ENCODE measurements at regions not wholly inside any gene's neighbourhood (a gene's known extent, or its start where the extent isn't known, plus 50 kb on each side); places are given as distances from the start of the nearest gene placed in this dataset.

DNA sequence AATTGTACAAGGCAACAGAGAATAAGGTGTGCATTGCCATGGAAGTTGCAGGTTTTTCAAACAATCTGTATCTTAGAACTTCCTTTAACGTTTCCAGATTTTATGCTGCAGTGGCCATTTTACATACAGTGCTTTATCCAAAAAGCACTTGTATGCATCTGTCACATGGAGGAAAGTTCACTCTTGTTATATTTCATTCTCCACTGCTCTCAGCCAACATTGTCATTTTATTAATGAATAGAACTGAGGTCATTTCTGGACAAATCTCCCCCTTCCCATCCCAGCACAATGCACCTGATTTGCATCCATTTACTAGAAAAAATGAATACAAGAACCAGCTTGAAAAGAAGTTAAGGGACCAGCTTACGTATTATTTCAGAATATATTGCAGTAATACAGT lies 342.0 kb downstream of the USP25 start:
- no peak for DNase-seq (ENCODE audit: low read depth in 4 of 4, low spot score in 1 of 4)

DNA sequence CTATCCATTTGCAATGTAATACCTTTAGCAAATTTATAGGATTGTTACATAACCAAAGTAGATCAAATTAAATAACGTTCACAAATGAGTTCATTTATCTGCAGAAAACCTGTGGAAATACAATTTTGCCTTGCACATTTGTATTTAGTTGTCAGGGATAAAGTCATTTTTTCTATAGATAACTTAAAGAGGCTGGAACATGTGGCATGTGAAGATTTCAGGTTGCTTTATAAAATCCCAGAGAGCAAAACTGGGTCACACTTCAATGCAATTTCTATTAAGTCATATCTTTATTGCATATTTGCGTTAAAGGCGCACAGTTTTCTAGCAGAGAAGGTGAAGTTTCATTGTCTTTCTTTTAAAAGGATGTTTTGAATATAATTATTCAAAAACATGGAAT lies 342.4 kb downstream of the USP25 start:
- DNase-seq (ENCODE audit: low read depth in 4 of 4, low spot score in 1 of 4) = no peak

DNA sequence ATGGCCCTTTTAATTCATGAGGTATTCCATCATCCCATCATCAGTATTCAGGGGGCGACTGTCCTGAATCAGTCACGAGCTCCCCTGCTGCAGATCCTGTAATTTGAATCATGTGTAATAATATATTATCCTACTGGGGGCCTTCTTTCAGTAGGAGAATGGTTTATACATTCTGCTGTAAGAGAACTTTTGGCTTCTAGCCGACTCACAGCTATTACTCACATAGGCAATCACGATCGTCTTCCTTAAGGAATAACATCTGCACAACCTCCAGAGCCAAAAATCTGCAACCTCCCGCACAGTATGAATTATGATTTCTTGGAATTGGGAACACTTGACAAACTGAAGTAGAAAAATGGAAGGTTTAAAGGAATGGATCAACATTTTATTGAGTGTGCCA lies 343.0 kb downstream of the USP25 start:
- no peak for DNase-seq (ENCODE audit: low read depth in 4 of 4, low spot score in 1 of 4)

DNA sequence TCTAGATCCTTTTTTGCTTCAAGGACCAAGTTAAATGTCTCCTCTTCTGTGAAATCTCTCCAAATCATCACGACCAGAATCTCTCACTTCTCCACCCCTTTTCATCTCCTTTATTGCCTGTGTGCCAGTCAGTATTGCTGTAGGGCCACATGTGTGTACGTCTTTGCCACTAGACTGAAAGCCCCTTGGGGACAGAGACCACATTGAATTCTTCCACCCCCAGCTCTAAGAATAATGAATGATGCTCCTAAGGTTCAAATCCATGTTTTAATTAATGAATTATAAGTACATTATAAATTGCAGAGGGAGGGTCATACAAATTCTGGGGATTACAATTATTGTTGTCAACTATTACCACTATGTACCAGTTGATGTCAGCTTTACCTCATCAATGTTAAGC lies 343.8 kb downstream of the USP25 start:
- no peak for DNase-seq (ENCODE audit: low read depth in 4 of 4, low spot score in 1 of 4)

DNA sequence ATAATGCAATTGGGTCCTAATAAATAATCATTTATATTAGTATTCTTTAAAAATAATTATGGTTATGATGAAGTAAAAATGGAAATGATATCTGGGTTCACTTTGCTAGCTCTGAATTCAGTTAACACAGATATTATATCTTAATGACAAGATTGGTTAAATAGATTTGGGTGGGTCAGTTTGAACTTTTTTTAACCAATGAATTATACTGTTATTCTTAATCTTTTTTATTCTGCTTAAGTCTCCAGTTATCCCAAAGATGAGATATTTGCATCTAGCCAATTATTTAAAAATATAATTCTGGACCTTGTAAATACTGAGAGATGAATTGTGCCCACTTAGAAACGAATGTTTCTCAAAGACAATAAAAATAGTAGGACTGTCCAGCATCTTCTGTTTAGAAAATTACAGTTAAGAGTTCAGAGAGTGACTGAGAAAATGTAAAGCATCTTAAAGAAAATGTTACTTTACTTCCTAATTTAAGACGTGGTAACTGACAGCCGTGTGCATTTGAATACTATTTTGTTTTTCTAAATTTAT lies 345.2 kb downstream of the USP25 start:
- no peak for DNase-seq (ENCODE audit: low read depth in 4 of 4, low spot score in 1 of 4)

DNA sequence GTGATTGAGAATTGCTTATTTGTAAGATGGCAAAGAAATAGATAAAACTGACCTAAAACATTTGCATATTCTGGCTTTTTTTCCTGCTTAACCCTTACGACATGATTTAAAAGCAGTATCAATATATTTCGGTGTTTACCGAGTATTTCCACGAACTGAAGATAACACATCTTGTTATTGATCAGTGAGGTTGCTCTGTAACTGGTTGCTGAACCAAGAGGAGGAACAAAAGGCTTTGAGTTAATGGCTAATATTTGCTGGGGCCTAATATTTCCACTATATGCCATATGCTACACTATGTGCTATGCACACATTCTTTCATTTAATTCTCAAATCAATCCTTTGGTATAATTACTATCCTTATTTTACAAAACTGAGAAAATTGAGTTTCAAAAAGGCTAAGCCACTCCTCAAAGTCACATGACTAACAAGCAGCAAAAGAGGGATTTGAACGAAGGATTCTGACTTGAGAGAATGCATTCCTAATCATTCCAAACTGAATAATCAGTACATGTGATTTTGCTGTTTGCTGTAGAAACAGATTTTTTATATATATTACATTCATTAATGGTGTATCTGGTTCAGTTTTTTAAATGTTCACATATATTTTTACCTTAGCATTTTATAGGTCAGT lies 346.0 kb downstream of the USP25 start:
- no peak for DNase-seq (ENCODE audit: low read depth in 4 of 4, low spot score in 1 of 4)

DNA sequence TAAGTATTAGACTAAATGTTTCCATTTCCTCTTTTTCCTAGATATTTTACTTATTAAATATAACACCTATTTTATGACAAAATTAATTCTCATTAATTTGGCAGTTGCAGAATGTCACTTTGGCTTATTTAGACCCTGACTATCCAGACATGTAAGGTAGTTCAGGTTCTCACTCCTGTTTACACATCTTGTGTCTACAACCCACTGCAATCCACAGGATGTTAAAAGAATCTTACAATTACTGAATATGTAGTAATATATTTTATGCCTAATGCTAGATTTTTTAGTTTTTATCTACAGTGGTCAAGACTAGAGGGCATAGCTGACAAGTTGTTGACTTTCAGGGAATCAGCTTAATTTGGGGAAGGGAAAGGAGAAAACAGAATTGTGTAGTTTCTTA lies 346.7 kb downstream of the USP25 start:
- no peak for DNase-seq (ENCODE audit: low read depth in 4 of 4, low spot score in 1 of 4)

DNA sequence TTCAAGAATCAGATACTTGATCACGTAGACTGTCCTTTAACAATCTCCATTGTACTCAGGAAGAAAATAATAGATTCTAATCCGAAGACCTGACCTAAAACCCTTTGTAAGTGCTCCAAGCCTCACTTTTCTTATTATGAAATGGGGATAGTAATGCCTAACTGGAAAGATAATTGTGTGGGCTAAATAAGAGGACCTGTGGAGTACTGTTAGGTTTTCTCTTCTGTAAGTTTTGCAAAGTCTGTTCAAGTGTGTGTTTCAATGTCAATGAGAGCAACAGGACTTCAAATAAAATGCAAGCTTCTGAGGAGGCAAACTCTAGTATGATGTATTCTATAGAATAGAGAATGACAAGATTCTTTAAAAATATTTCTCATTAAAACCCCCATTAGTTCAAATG lies 348.6 kb downstream of the USP25 start:
- no peak for DNase-seq (ENCODE audit: low read depth in 4 of 4, low spot score in 1 of 4)

DNA sequence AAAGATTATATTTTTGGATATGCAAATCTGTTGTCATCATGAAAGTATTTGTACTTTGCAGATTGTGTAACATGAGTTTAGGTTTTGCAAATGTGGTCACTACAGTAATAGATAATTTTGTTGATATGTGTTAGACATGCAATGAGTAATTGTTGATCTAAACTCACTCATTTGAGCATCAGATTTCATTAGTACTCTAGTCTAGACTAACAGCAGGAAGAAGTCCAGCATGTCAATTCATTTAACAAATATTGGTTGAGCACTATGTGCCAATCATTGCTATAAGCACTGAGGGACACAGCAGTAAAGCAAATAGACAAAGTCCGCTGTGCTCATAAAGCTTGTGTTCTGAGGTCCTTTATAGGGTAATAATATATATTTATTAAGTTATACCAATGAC lies 350.0 kb downstream of the USP25 start:
- DNase-seq (ENCODE audit: low read depth in 4 of 4, low spot score in 1 of 4) = no peak

DNA sequence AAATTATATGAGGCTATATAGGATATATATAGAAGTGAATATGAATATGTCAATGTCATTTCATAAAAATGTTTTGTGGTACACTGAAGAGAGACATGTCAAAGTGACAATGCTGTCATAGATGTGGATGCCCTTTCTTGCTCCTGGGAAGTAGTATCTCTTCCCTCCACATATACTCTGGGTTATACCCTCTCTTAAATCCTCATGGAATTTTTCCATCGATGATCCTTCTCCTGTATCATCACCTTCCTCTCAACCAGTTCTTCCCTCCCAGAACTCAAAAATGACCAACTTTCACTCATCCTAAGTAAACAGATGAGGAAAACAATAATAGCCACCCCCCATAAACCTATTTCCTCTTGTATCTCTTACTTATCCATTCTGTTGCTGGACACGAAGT lies 351.5 kb downstream of the USP25 start:
- no peak for DNase-seq (ENCODE audit: low read depth in 4 of 4, low spot score in 1 of 4)

DNA sequence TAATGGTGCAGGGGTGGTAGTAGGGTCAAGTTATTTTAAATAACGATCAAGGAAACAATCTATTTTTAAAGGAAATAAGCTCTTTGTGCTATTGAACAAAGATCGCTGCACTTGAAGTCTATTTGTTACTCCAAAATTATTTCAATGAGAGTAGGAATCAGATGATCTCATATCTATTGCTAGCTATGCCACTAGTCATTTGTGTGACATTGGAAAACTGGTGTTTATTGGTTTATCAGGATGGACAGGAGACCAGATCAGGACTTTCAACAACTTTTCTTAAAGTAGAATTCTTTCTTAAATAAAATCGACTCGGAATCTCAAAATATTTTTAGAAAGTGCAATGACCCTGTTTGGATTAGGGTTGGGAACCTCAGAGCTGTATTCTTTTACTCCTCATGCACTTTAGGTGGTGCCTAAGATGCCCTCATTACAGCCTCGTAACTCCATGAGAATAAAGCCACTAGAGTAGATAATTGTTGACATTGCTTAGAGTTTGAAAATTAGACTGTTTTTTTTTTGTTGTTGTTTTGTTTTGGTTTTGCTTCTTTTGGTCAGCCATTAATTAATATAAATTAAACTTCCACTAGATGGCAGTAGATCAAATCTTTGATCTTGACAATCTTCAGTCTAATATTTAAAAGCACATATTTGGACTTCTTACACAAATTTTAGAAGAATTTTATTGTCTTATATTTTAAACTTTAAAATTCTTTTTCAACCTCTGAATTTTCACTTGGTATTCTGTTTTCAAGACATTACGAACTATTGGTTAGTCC lies 352.4 kb downstream of the USP25 start:
- DNase-seq (ENCODE audit: low read depth in 4 of 4, low spot score in 1 of 4) = no peak

DNA sequence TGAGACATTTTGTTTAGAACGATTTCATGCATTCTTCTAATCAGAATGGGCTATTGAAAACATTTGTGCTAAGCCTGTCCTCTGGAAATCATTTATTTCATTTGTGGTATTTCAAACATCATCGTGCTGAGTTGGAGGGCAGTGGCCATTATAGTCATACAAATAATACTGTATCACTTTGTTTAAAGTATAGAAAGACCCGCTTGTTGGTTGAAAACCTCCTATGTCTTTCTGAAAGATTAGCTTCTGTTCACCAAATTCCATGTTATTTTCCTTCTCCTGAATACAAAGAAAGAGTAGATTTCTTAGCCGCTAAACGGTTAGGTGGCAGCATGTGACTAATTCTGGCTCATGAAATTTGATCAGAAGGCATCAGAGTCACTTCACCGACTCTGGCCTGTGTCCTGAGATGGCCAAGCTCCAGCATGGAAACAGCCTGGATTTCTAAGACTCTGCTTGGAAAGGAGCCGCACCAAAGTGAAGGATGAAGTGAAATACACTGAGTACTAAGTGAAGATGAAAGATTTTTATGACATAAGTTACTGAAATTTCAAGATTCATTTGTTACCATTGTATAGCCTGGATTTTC lies 355.1 kb downstream of the USP25 start:
- no peak for DNase-seq (ENCODE audit: low read depth in 4 of 4, low spot score in 1 of 4)

DNA sequence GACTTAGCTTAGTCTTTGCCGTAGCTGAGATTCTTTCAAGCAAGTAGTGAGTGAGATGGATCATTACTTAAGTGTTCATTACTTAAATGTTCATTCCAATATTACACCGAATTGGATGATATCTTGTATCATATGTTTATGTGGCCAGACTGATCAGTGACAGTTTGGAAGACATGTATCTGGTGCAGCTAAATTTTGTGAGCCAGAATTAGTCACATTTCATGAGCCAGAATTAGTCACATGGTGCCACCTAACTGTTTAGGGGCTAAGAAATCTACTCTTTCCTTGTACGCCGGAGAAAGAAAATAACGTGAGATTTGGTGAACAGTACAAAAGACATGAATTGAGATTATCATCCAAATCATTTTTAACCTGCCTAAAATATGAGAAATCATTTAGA lies 355.6 kb downstream of the USP25 start:
- DNase-seq (ENCODE audit: low read depth in 4 of 4, low spot score in 1 of 4) = no peak

DNA sequence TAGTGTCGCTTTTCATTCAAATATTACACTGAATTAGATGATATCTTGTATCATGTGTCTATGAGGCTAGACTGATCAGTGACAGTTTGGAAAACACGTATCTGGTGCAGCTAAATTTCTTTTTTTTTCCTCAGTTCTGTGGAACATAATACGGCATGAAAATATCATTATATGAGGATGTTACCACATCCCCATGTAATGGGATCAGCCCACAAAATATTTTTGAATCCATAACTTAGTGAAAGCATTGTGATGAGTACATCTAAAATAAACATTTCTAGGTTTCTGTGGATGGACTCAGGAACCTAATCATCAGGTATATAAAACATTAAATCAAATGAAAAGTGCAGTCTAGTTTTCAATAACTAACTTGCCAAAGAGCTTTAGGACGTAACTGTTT lies 356.3 kb downstream of the USP25 start:
- no peak for DNase-seq (ENCODE audit: low read depth in 4 of 4, low spot score in 1 of 4)

DNA sequence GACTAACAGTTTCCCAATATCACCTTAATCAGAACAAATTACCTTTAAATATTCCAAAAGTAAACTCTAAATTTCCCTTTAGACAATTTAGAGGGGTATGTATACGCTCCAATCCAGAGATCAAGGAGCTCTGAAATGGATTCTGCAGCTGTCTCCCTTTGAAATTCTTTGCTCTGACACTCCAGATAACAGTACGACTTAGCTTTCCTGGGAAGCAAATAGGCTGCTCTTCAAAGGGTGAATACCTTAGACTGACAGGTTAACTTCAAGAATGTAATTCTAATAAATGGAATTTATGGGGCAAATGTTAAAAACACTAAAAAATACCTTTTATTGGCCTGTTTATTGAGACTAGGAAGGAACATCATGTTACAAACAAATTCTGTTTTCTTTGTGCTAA lies 357.2 kb downstream of the USP25 start:
- DNase-seq (ENCODE audit: low read depth in 4 of 4, low spot score in 1 of 4) = no peak

DNA sequence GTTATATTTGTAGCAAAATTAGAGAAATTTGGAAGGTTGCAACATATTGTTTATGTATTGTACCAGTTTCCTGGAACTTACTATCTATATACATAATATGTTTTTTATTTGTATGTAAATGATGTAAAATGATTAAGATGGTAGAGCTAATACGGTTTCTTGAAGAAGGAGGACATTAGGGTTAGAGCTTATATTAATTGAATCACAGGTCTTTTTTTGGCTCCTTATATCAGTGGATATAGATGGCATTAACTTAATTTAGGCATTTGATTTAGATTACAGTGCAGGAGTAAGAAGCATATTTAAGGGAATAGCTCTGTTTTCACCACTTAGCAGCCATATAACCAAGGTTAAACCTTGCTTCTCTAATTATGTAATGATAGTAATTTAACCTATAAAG lies 357.7 kb downstream of the USP25 start:
- no peak for DNase-seq (ENCODE audit: low read depth in 4 of 4, low spot score in 1 of 4)

DNA sequence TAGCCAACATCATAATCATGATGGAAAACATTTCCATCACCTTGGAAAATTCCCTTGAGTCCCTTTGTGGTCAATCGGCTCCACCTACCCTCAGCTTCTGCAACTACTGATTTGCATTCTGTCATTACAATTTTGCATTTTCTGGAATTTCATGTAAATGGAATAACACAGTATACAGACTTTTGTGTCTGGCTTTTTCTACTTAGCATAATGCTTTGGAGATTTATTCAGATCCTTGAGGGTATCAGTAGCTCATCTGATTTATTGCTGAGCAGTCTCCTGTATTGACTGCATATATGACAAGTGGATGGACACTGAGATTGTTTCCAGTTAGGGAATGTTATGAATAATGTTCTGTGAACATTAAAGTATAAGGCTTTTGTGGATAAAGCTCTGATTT lies 358.3 kb downstream of the USP25 start:
- DNase-seq (ENCODE audit: low read depth in 4 of 4, low spot score in 1 of 4) = no peak

DNA sequence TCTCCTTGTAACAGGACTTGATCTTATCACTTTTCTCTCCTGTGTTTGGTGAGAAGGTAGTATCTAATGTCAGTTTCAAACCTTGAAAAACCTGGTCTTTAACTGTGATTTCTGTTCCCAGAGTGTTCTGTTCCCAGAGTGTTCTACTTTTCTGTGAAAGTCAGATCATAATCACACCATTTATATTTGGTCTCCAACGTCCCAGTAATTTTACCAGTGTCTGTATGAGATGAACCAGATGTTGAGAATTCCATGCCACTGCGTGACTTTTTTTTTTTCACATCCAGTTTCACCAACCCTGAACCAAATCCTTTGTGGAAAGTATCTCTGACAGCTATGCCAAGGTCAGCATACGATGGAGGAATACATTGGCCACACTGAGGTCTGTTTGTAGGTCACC lies 365.2 kb downstream of the USP25 start:
- no peak for DNase-seq (ENCODE audit: low read depth in 4 of 4, low spot score in 1 of 4)

DNA sequence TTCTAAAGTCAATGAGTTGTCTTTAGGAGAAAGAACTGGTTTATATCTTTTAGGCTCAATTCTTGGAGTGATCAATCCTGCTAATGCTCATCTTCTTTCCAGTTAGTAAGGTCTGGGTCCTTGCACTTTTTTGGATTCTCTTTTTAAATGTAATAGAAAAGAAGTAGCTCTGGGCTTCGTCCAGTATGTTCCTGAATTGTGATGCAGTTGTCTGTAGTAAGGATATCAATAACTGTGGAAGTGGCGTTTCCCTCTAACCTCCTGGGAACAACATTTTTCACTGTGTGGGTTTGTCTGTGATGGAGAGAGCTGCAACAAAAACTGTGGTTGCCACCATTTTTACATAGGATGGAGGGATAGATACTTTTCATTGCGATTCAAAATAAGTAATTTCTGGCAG lies 367.2 kb downstream of the USP25 start:
- DNase-seq (ENCODE audit: low read depth in 4 of 4, low spot score in 1 of 4) = no peak

DNA sequence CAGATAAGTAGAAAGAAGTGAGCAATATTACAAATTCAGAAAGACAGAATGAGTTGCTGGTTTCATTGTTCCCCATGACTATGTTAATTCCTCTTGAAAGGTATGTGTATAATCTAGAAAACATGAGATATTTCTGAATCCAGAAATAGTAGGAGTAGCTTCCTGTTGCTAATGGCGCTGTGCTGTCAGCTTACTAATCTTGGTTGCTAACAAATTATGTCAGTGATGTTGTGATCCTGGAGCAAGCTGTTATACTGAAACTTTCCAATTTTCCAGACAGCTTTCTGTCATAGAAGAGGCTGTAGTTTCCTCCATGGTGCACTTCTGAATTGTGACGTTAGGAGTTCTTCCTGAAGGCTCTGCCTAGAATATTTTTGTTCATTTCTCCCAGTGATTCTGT lies 372.3 kb downstream of the USP25 start:
- no peak for DNase-seq (ENCODE audit: low read depth in 4 of 4, low spot score in 1 of 4)

DNA sequence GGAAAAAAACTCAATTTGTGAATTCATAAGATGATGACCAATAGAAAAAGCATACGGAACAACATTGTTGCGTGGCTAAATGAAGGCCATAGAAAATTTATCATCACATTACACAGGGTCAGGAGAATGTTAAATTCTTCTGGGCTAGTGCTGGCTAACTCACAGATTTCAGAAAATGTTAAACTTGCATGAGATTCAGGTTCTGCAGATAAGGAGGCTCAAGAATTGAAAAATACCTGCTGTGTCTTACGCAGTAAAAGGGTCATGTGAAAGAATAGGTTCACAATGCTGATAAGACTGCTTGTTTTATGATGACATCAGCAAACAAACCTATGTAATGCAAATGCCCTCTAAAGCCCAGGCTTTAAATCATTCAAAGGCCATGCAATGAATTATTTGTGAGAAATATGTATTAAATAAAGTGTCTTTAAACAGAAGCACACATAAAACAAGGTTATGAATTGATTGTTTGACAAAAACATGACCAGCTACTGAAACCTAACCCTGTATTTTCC lies 378.8 kb downstream of the USP25 start:
- DNase-seq (ENCODE audit: low read depth in 4 of 4, low spot score in 1 of 4) = no peak

DNA sequence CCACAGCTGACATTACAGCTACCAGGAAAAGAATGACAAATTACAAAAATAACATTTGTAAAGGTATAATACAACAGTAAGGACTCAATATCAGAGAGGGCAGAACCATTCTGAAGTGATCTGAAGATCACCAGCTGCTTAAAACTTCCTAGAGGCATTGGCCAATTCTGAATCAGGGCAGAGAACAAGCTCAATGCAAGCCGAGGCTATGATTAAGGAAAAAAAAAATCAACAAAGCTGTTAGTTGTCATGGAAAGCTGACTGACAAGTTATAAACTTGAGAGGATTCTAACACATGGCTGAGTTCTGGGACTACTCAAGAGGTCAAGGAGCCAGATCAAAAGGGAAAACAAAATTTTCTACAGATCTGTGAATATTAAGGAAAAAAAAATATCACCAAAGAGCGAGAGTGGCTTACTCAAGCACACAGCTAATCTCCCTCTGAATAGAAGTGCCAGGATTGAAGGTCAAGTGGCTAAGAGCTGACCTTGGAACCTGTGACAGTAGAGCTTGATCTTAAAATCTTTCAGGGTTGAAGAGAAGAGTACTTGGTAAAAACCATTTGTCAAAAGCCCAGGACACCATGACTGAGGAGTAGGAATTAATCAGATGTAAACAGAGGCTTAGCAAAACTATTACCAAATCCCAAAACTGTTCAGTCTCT lies 383.4 kb downstream of the USP25 start:
- DNase-seq (ENCODE audit: low read depth in 4 of 4, low spot score in 1 of 4) = no peak

Data from stimulated activated CD4-positive, alpha-beta T cell treated with anti-CD3 and anti-CD28 coated beads, Interleukin-1b, Interleukin-23, amount 100 ng/mL, for 24 hours (primary cell).